Right hindlimb (tissue), 1 donor: ENCODE measurements at regions not wholly inside any gene's neighbourhood (a gene's known extent, or its start where the extent isn't known, plus 50 kb on each side); places are given as distances from the start of the nearest gene placed in this dataset.

Experiments
- DNase-seq: peaks from one replicate; pipeline ENCODE4 v3.0.0-alpha.2; 2018

- DNase-seq, result no peak
Measured at GRCh38 chr7:35498416-35498815, 196.5 kb downstream of the HERPUD2 start.

DNA sequence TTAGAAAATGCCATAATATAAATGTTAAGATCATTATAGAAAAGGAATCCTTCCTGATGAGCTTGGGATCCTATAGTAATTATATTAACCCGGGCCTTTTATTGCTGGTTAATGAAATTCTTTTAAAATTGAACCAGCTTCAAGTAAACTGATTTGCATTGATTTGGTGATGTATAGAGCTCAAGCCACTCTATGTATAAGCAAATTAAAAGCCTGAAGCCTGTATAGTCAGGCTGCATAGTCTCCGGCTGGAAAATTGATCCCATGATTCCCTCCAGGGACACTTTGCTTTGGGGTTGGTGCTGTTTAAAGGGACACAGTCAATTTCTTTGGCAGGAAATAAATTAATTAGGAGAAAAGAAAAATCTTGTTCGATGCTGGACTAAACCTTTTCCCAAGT lies 199.1 kb downstream of the HERPUD2 start:
- DNase-seq, result no peak

GRCh38 chr7:35495377-35495776 lies 199.6 kb downstream of the HERPUD2 start:
- no peak for DNase-seq

GRCh38 chr7:35494407-35494806 lies 200.5 kb downstream of the HERPUD2 start:
- no peak for DNase-seq

- DNase-seq, result no peak
Measured at GRCh38 chr7:35492451-35493175, 202.3 kb downstream of the HERPUD2 start.

GRCh38 chr7:35491233-35491632 lies 203.7 kb downstream of the HERPUD2 start:
- no peak for DNase-seq

DNA sequence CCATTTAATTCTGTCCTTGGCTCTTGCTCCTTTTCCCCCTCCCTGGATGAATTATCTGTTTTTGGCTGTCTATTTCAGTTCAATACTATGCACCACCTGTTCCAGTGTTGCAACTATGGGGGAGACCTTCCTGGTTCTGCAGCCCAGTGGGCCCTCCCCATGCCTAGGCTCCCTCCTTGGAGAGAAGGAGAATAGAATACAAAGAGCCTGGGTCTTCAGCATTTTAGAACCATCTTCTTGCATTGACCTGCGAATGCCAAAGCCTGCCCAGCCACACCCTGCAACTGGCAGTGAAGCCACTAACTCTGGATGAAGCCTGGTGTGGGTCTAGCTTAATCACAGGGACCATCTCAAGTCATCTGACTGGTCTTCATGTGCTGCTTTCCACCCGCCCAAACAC lies 207.1 kb downstream of the HERPUD2 start:
- DNase-seq, result no peak

GRCh38 chr7:35487402-35487801 lies 207.5 kb downstream of the HERPUD2 start:
- no peak for DNase-seq

DNA sequence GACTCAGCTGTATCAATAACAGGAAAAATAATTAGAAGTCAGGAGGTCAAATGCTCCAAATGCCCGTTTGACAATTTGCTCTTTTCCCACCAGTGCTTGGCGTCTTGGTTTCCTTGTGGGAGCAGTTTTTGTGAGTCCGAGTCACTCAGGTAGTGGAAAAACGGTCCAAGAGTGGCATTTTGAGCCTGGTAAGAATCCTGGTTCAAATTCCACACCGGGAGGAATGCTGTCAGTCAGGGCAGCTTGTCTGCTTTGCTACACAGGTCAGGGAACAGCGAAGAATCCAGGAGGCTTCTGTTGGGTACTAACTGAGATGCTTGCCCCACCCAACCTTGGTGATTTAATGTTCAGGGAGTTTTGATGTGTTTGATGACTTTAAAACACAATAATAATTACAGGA lies 209.5 kb downstream of the HERPUD2 start:
- no peak for DNase-seq

GRCh38 chr7:35483568-35483967 lies 211.4 kb downstream of the HERPUD2 start:
- DNase-seq, result no peak

- DNase-seq, result no peak
Measured at GRCh38 chr7:35482231-35482630, 212.7 kb downstream of the HERPUD2 start.

GRCh38 chr7:35480806-35481205 lies 214.1 kb downstream of the HERPUD2 start:
- no peak for DNase-seq

GRCh38 chr7:35477609-35478008 lies 217.3 kb downstream of the HERPUD2 start:
- DNase-seq, result no peak

DNA sequence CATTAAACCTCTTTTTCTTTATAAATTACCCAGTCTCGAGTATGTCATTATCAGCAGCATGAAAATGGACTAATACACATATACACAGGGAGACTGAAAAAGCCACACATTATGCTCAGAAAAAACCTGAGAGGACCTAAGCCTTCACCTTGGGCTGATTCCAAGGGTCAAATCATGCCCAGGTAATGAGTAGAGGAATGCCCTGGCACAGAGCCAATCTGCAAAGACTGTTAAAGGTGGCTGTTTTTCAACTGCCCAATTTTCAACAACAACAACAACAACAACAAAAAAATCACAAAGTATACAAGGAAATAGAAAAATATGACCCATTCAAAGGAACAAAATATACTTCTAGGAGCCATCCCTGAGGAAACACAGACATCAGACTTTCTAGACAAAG lies 220.2 kb upstream of the TBX20 start:
- DNase-seq, result no peak

DNA sequence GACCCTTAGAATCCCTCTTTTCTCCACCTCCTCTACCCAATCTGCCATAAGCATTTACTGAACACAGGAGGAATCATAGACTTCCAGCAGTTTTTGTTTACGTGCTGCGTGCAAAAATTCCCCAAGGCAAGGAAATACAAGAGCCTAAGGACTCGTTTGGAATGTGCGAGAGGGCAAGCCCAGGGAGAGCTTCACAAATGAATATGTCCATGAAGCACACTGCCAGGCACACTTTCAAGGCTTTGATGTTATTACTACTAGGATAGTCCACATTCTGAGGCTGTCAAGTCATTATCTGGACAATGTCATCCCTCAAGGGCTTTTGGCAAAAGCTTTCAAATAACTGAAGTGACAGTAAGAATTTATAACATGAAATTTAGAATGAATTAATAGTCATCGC lies 214.7 kb upstream of the TBX20 start:
- DNase-seq, result no peak

DNA sequence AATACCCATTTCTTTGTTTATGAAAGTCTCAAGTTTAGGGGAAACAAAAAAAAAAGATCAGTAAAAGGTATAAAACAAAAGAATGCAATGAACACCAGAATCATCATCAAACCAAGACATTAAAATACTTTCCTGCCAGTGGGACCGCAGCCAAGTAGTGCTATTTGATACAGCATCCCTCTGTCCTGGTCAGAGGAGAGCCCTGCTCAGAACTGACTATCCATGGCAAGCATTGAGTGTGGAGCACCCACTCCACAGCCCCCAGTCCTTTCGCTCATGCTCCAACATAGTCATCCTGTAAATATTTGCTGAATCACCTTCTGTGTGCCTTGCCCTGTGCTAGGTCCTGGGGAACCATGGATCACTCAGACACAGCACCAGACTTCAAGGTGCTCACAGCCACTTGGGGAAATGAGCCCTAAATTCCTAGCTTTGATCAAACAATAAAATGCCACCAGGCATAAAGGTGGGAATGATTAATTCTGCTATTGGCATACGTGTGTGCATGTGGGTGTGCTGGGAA lies 213.6 kb upstream of the TBX20 start:
- DNase-seq, result no peak

- DNase-seq, result no peak
Measured at GRCh38 chr7:35465791-35466336, 212.0 kb upstream of the TBX20 start.

GRCh38 chr7:35463751-35464150 lies 209.9 kb upstream of the TBX20 start:
- no peak for DNase-seq

- no peak for DNase-seq
Measured at GRCh38 chr7:35463176-35463700, 209.3 kb upstream of the TBX20 start.

- peak; percentile 27 for DNase-seq
Measured at GRCh38 chr7:35454575-35455385, 200.9 kb upstream of the TBX20 start.

GRCh38 chr7:35450456-35451214 lies 196.7 kb upstream of the TBX20 start:
- DNase-seq, result no peak

DNA sequence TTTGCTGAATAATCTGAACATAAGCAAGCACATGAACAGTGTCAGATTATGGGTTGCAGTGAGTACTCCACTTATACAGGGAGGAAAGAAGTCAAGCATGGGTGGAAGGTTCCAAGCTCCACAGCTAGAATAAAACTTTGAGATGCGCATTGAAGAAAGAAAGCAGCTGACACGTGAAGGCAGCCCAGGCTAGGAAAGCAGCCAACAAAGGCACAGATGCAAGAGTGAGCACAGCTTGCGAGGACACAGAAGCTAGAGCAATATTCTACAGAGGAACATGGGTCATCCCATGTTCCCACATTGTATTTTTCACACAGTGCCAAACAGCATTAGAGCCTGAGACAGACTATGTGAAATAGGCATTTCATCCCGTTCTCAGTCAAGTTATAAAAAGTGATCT lies 194.6 kb upstream of the TBX20 start:
- no peak for DNase-seq

- DNase-seq, result no peak
Measured at GRCh38 chr7:35446091-35446490, 192.2 kb upstream of the TBX20 start.
